Superior temporal gyrus (tissue), 1 donor: ENCODE measurements at regions not wholly inside any gene's neighbourhood (a gene's known extent, or its start where the extent isn't known, plus 50 kb on each side); places are given as distances from the start of the nearest gene placed in this dataset.

Experiments used
- DNase-seq: peaks from one replicate; pipeline ENCODE4 v3.0.0-alpha.2; 2016; ENCODE audit errors: extremely low spot score

DNA sequence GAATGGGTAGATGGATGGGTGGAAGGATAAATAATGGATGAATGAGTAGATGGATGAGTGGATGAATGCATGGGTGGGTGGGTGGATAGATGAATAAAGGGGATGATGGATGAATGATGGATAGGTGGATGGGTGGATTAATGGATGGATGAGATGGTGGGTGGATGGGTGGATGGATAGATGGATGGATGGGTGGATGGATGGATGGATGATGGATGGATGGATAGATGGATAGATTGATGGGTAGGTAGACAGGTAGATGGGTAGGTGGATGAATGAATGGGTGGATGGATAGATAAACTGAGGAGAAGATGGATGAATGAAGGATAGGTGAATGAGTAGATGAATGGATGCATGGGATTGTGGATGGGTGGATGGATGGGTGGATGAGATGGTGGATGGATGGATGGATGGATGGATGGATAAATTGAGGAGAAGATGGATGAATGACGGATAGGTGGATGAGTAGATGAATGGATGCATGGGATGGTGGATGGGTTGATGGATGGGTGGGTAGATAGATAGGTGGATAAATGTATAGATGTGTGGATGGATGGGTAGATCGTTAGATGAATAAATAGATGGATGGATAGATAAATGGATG lies 331.3 kb downstream of the MN1 start:
- no peak for DNase-seq

DNA sequence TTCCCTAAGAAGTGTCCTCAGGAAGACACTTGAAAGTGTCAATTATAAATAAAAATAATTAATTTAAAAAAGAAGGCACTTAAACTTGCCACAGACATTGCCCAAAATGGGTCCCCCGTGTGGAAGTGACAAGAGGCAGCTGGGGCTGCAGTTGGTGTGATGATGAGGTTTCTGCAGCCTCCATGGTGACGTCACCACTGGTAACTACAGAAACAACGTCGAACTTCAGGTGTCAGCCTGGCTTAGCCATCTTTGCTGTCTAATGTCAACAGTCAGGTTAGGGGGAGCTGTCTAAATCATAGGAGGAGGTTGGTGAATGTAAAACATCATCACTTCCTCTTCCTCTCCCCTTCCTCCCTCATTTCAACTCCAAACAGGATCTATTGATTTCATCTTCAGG lies 328.6 kb downstream of the MN1 start:
- DNase-seq = no peak

DNA sequence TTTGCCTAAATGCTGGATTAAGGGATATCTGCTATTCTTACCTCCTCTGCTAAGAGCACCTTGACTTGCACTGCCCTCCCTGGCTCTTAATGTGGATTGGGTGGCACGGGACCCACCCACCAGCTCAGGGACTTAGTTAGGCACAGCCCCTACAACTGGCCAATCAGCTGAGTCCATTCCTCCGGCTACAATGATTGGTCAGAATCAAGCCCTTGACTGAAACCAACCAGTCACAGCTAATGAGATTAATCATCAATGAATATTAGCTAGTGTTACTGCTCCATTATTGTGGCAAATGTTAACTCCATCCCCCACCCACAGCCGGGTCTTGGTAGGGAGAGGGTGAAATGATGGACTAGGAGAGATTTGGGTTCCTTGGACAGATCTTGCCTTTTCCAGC lies 328.0 kb downstream of the MN1 start:
- DNase-seq = no peak

DNA sequence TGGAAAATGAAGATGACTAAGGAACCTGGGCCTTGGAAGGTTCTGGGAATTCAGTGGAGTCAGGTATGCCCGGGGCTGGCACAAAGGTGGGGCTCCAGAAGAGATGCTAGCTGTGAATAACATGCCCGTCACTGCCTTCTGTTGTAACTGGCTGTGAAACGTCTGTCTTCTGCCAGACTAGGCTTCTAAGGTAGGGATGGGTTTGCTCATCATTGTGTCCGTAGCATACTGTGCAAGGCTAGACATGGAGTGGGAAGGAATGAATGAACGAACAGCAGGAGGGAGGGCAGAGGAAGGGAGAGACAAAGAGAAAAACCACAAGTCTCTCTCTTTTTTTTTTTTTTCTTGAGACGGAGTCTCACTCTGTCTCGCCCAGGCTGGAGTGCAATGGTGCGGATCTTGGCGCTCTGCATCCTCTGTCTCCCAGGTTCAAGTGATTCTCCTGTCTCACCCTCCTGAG lies 327.4 kb downstream of the MN1 start:
- DNase-seq = no peak

GRCh38 chr22:27474711-27475547 lies 326.6 kb downstream of the MN1 start:
- no peak for DNase-seq

DNA sequence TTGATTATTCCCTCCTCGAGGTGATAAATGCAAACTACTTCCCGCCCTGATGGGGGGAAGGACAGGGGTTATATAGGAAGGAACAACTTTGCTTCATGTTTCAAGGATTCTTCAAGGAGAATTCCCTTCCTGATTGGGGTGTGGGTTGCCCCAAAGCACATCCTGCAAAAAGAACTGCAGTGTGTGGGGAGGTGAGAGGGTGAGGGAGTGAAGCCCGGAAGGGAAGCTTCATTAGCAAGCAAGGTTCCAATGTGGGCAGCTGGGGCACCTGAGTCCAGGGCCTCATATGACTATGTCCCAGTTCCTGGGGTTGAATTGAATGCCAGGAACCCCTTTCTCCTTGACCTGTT lies 326.0 kb downstream of the MN1 start:
- no peak for DNase-seq

DNA sequence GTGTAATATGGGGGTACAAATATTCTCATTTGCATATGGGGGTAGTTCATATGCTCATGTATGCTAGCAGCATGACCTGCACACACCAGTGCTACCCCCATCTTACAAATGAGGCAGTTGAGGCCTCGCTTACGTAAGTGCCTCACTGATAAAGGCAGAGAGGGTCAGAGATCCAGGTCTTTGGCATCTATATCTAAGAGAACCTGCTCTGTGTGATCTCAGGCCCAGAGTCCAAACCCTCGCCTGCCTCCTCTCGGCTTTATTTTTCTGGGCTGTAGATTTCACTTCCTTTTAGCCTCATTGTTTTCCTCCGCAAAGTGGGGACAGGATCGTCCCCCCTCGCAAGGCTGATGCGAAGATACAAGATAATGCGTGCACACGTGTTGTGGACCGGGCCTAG lies 325.2 kb downstream of the MN1 start:
- no peak for DNase-seq

DNA sequence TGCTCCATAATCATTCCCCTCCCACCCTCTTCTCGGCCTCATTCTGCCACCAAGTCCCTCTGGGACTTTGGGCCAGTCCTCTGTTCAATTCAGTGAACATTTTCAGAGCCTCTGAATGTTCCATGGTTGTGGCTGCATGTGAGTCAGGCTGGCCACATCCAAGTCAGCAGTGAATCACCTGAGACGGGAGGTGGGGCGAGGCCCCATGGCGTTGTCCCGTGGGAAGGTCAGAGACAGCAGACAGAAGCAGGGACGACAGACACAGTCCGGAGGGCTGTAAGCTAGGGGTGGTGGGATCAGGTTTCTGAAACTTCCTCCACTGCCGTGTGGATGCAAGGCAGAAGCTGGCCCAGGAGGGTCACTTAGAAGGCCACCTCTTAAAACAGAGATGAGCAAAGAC lies 324.8 kb downstream of the MN1 start:
- no peak for DNase-seq

GRCh38 chr22:27477171-27477570 lies 324.4 kb downstream of the MN1 start:
- DNase-seq = no peak

GRCh38 chr22:27480487-27480886 lies 321.1 kb downstream of the MN1 start:
- peak; percentile 84 for DNase-seq

- DNase-seq = no peak
Measured at GRCh38 chr22:27482402-27482801, 319.2 kb downstream of the MN1 start.

DNA sequence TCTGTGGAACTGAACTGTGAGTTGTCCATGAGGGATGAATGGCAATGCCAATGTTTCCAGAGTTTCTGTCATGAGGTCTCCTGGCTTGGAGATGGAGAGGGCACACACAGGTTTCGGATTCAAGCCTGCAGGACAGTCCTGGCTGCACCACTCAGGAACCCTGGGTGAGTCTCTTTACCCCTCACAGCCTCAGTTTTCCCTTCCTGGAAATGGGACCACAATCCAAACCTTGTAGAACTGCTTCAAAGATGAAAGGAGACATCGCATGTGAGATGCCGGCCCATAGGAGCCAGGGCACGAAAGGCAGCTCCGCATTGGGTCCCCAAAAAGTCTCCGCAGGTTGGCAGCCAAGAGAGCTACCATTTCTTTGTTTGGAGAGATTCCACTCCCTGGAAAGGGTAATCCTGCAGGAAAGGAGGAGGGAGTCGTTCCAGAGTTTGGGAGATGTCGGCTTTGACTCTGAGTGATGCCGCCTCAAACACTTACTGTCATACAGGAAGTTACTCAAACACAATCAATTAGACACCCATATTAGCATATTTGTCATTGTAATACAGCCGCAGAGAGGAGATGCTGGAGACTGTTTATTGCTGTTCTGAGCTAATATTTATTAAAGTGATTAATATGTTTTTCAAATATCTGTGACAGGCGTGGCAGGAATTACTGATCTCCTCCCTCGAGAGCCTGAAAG lies 318.3 kb downstream of the MN1 start:
- DNase-seq = no peak

DNA sequence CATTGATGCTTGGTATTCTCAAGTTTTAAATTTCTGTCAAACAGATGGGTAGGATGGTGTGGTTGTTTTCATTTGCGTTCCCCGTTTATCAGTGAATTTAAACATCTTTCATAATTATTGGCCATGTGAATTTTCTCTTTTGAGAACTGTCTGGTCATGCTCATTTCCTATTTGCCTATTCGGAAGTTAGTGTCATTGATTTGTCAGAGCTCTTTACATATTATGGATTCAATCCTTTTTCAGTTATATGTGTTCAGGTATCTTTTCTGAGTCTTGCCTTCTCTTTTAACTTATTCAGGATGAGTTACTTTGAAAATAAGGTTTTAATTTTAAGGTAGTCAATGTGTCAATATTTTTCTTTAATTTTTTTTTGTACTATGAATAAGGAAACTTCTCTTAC lies 315.7 kb downstream of the MN1 start:
- DNase-seq = no peak

- no peak for DNase-seq
Measured at GRCh38 chr22:27487600-27488452, 313.7 kb downstream of the MN1 start.

- DNase-seq = no peak
Measured at GRCh38 chr22:27488456-27489177, 312.9 kb downstream of the MN1 start.

DNA sequence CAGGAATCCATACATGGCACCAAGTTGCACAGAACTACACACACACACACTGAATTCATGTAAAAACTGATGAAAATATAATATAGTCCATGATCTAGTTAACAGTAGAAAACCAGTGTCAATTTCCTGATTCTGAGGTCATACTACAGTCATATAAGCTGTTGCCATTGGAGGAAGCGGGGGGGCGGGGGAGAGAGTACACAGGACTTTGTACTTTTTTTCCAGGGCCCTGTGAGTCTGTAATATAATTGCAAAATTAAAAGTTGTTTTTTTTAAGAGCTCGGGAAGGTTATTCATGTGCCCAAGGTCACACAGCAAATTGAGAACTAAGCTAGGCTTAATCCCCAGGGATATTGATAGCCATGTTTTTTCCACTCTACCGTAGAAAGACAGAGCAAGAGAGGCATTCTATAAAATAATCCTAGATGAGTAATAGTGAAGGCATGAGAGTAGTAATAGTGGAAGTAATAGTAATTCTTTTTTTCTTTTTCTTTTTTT lies 312.3 kb downstream of the MN1 start:
- DNase-seq = no peak

- DNase-seq = no peak
Measured at GRCh38 chr22:27490080-27490479, 311.5 kb downstream of the MN1 start.

- DNase-seq = no peak
Measured at GRCh38 chr22:27491888-27492287, 309.7 kb downstream of the MN1 start.

- no peak for DNase-seq
Measured at GRCh38 chr22:27492566-27493201, 308.9 kb downstream of the MN1 start.

DNA sequence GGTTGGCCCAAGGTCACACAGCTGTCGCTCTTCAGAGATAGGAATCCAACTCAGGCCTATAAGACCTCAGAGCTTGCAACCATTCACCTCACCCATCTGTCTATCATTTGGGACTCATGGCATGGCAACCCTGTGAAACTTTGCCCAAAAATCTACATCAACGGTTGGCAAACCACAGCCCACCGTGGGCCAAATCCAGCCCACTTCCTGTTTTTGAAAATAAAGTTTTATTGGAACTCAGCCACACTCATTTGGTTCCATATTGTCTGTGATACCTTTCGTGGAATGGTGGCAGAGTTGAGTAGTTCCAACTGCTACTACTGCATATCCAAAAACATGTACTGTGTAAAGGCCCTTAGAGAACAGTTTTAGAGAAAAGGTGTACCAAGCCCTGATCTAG lies 307.8 kb downstream of the MN1 start:
- no peak for DNase-seq

- DNase-seq = no peak
Measured at GRCh38 chr22:27494785-27495184, 306.8 kb downstream of the MN1 start.
